ENCODE measurements at regions not wholly inside any gene's neighbourhood (a gene's known extent, or its start where the extent isn't known, plus 50 kb on each side); places are given as distances from the start of the nearest gene placed in this dataset.
A peak's percentile ranks its signal among the peaks of the same experiment; 100 is the strongest.
"Not testable (repeated sequence)": the region's sequence is repeated elsewhere in the genome, so short reads cannot be mapped to it uniquely, and the experiment has no call there.

GRCh38 chr3:187855131-187855530, 109.9 kb upstream of the BCL6 start:
- H3K36me3 Mint-ChIP-seq (ENCODE audit: low read depth), result peaks cover 4% of the 10 kb centered on the region
- H3K4me3 Mint-ChIP-seq, result no peak overlapping the region
- H3K27ac Mint-ChIP-seq, result no peak overlapping the region
- peaks cover 28% of the 10 kb centered on the region for H3K9me3 Mint-ChIP-seq
- no peaks in the 10 kb centered on the region for H3K27me3 Mint-ChIP-seq (ENCODE audit: low read depth)
- H3K4me1 Mint-ChIP-seq (ENCODE audit: low read depth), result peaks cover 4% of the 10 kb centered on the region

GRCh38 chr3:187856555-187856954, 111.3 kb upstream of the BCL6 start:
- Mint-ChIP-seq H3K9me3 (peaks cover 26% of the 10 kb centered on the region), H3K4me1 (ENCODE audit: low read depth) (peaks cover 4% of the 10 kb centered on the region), H3K27ac (no peak overlapping the region), H3K27me3 (ENCODE audit: low read depth) (no peaks in the 10 kb centered on the region), H3K36me3 (ENCODE audit: low read depth) (peaks cover 16% of the 10 kb centered on the region), H3K4me3 (no peak overlapping the region)

GRCh38 chr3:187858041-187858440, 112.8 kb upstream of the BCL6 start:
- H3K27me3 Mint-ChIP-seq (ENCODE audit: low read depth), result no peaks in the 10 kb centered on the region
- no peak overlapping the region for H3K4me3 Mint-ChIP-seq
- H3K27ac Mint-ChIP-seq, result no peak overlapping the region
- peaks cover 16% of the 10 kb centered on the region for H3K36me3 Mint-ChIP-seq (ENCODE audit: low read depth)
- peaks cover 2% of the 10 kb centered on the region for H3K4me1 Mint-ChIP-seq (ENCODE audit: low read depth)
- H3K9me3 Mint-ChIP-seq, result peaks cover 28% of the 10 kb centered on the region

GRCh38 chr3:187858711-187859110, 113.4 kb upstream of the BCL6 start:
- H3K9me3 Mint-ChIP-seq, result peaks cover 28% of the 10 kb centered on the region
- H3K4me3 Mint-ChIP-seq, result no peak overlapping the region
- H3K36me3 Mint-ChIP-seq (ENCODE audit: low read depth), result peaks cover 16% of the 10 kb centered on the region
- no peak overlapping the region for H3K27ac Mint-ChIP-seq
- peaks cover 2% of the 10 kb centered on the region for H3K4me1 Mint-ChIP-seq (ENCODE audit: low read depth)
- no peaks in the 10 kb centered on the region for H3K27me3 Mint-ChIP-seq (ENCODE audit: low read depth)

GRCh38 chr3:187862701-187863277, 117.5 kb upstream of the BCL6 start:
- peaks cover 23% of the 10 kb centered on the region for H3K36me3 Mint-ChIP-seq (ENCODE audit: low read depth)
- peaks cover 31% of the 10 kb centered on the region for H3K9me3 Mint-ChIP-seq
- not testable (repeated sequence) for H3K4me1 Mint-ChIP-seq (ENCODE audit: low read depth); H3K27ac Mint-ChIP-seq; H3K27me3 Mint-ChIP-seq (ENCODE audit: low read depth)
- H3K4me3 Mint-ChIP-seq, result peak overlapping the region; percentile 48

GRCh38 chr3:187870360-187871203, 125.3 kb upstream of the BCL6 start:
- Mint-ChIP-seq H3K36me3 (ENCODE audit: low read depth) (peaks cover 3% of the 10 kb centered on the region), H3K4me1 (ENCODE audit: low read depth) (peaks cover 13% of the 10 kb centered on the region), H3K4me3 (no peak overlapping the region), H3K27me3 (ENCODE audit: low read depth) (no peaks in the 10 kb centered on the region), H3K9me3 (peaks cover 9% of the 10 kb centered on the region), H3K27ac (no peak overlapping the region)

DNA sequence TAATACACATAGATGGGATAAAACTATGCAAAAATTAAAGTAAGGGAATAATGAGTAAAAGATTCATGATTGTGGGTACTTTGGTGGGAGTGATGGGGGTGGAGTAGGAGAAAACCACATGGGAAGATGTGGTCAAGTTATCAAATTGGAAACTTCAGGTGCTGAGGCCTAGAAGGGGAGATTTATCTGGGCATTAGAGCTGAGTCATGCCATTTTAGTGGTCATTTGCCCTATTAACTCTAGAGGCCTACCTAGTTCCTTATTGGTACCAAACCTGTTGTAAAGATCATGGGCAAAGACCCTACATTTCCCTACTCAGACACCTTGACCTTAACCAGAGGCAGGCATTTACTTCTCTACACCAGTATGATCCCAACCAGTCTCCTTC, 125.9 kb upstream of the BCL6 start:
- peaks cover 9% of the 10 kb centered on the region for H3K9me3 Mint-ChIP-seq
- no peak overlapping the region for H3K4me3 Mint-ChIP-seq
- H3K27ac Mint-ChIP-seq, result no peak overlapping the region
- H3K27me3 Mint-ChIP-seq (ENCODE audit: low read depth), result no peaks in the 10 kb centered on the region
- H3K4me1 Mint-ChIP-seq (ENCODE audit: low read depth), result peaks cover 13% of the 10 kb centered on the region
- H3K36me3 Mint-ChIP-seq (ENCODE audit: low read depth), result peaks cover 3% of the 10 kb centered on the region

- Mint-ChIP-seq H3K4me1 (ENCODE audit: low read depth) (peaks cover 16% of the 10 kb centered on the region), H3K36me3 (ENCODE audit: low read depth) (peaks cover 3% of the 10 kb centered on the region), H3K27ac (no peak overlapping the region), H3K9me3 (peaks cover 9% of the 10 kb centered on the region), H3K4me3 (no peak overlapping the region), H3K27me3 (ENCODE audit: low read depth) (no peaks in the 10 kb centered on the region)
These were observed 126.6 kb upstream of the BCL6 start for GRCh38 chr3:187871848-187872247.

- Mint-ChIP-seq H3K36me3 (ENCODE audit: low read depth) (peaks cover 3% of the 10 kb centered on the region), H3K4me1 (ENCODE audit: low read depth) (peaks cover 16% of the 10 kb centered on the region), H3K9me3 (peaks cover 8% of the 10 kb centered on the region), H3K27me3 (ENCODE audit: low read depth) (no peaks in the 10 kb centered on the region), H3K4me3 (no peak overlapping the region), H3K27ac (no peak overlapping the region)
These were observed 128.6 kb upstream of the BCL6 start for GRCh38 chr3:187873843-187874242.

DNA sequence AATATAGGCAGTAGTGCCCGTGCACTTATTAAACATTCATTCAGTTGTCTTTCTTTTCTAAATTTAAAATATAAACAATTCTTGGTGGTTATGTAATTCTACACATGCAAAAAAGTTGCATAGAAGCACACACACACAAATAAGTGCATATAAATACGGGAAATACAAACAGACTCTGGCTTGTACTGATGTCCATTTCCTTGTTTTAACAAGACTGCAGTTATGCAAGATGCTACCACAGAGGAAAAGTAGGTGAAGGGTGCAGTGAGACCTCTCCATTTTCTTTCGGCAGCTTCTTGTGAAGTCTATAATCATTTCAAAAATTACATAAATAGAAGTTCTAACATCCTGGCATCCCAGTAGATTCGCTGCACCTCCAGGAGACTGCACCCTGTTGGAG, 130.6 kb upstream of the BCL6 start:
- H3K4me1 Mint-ChIP-seq (ENCODE audit: low read depth), result peaks cover 5% of the 10 kb centered on the region
- no peak overlapping the region for H3K27ac Mint-ChIP-seq
- no peaks in the 10 kb centered on the region for H3K36me3 Mint-ChIP-seq (ENCODE audit: low read depth)
- no peaks in the 10 kb centered on the region for H3K27me3 Mint-ChIP-seq (ENCODE audit: low read depth)
- H3K9me3 Mint-ChIP-seq, result peaks cover 3% of the 10 kb centered on the region
- no peak overlapping the region for H3K4me3 Mint-ChIP-seq

GRCh38 chr3:187878772-187879518, 133.7 kb upstream of the BCL6 start:
- Mint-ChIP-seq H3K4me1 (ENCODE audit: low read depth) (peaks cover 4% of the 10 kb centered on the region), H3K36me3 (ENCODE audit: low read depth) (no peaks in the 10 kb centered on the region), H3K27me3 (ENCODE audit: low read depth) (peaks cover 3% of the 10 kb centered on the region), H3K9me3 (peaks cover 6% of the 10 kb centered on the region), H3K4me3 (no peak overlapping the region), H3K27ac (no peak overlapping the region)

- no peaks in the 10 kb centered on the region for H3K36me3 Mint-ChIP-seq (ENCODE audit: low read depth)
- H3K4me3 Mint-ChIP-seq, result no peak overlapping the region
- H3K27ac Mint-ChIP-seq, result no peak overlapping the region
- peaks cover 6% of the 10 kb centered on the region for H3K9me3 Mint-ChIP-seq
- H3K4me1 Mint-ChIP-seq (ENCODE audit: low read depth), result peaks cover 4% of the 10 kb centered on the region
- peaks cover 3% of the 10 kb centered on the region for H3K27me3 Mint-ChIP-seq (ENCODE audit: low read depth)
These were observed 135.2 kb upstream of the BCL6 start for GRCh38 chr3:187880441-187880840.

DNA sequence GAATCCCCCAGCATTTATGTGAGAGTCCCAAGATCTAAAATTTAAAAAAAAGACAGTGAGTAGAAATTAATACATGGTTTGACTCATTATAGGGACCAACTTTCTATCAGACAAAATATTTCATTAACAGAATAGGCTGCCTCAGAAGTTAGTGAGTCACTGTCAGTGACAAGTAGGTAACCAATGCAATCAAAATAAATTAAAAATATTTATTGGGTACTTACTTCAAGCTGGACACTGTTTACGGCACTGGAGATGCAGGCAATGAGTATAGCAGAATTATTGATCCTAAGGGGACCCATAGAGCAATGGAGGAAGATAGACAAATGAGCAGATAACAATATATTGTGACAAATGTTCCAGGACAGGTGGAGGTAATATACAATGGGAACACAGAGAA, 135.6 kb upstream of the BCL6 start:
- Mint-ChIP-seq H3K27ac (no peak overlapping the region), H3K36me3 (ENCODE audit: low read depth) (no peaks in the 10 kb centered on the region), H3K27me3 (ENCODE audit: low read depth) (peaks cover 3% of the 10 kb centered on the region), H3K4me1 (ENCODE audit: low read depth) (peaks cover 4% of the 10 kb centered on the region), H3K4me3 (no peak overlapping the region), H3K9me3 (peaks cover 6% of the 10 kb centered on the region)

GRCh38 chr3:187888701-187889100, 143.4 kb upstream of the BCL6 start:
- Mint-ChIP-seq H3K9me3 (peaks cover 6% of the 10 kb centered on the region), H3K27me3 (ENCODE audit: low read depth) (no peaks in the 10 kb centered on the region), H3K27ac (no peak overlapping the region), H3K4me1 (ENCODE audit: low read depth) (peaks cover 8% of the 10 kb centered on the region), H3K4me3 (no peak overlapping the region), H3K36me3 (ENCODE audit: low read depth) (peaks cover 4% of the 10 kb centered on the region)

GRCh38 chr3:187889106-187889505, 143.8 kb upstream of the BCL6 start:
- peaks cover 8% of the 10 kb centered on the region for H3K4me1 Mint-ChIP-seq (ENCODE audit: low read depth)
- no peaks in the 10 kb centered on the region for H3K27me3 Mint-ChIP-seq (ENCODE audit: low read depth)
- peaks cover 4% of the 10 kb centered on the region for H3K9me3 Mint-ChIP-seq
- no peak overlapping the region for H3K27ac Mint-ChIP-seq
- H3K36me3 Mint-ChIP-seq (ENCODE audit: low read depth), result peaks cover 4% of the 10 kb centered on the region
- H3K4me3 Mint-ChIP-seq, result no peak overlapping the region
